Endodermal cell (in vitro differentiated cells): ENCODE measurements at regions not wholly inside any gene's neighbourhood (a gene's known extent, or its start where the extent isn't known, plus 50 kb on each side); places are given as distances from the start of the nearest gene placed in this dataset.

Experiments
- DNase-seq: peaks from one replicate; pipeline ENCODE4 v3.0.0-alpha.2; 2017
- H3K27ac ChIP-seq: 2 replicates; pipeline ENCODE4 v1.5.1; 2013; ENCODE audit warnings: mild to moderate bottlenecking, low read depth, low read length, moderate library complexity
- H3K27me3 ChIP-seq: 2 replicates; pipeline ENCODE4 v1.6.1; 2013; ENCODE audit warnings: mild to moderate bottlenecking, low read length, moderate library complexity; ENCODE audit not compliant: insufficient read depth, control insufficient read depth, poor library complexity, severe bottlenecking
- H3K36me3 ChIP-seq: 2 replicates; pipeline ENCODE4 v1.7.0; 2013; ENCODE audit warnings: mild to moderate bottlenecking, low read length, moderate library complexity; ENCODE audit not compliant: control insufficient read depth, insufficient read depth
- H3K4me1 ChIP-seq: one replicate; pipeline ENCODE4 v1.7.0; 2013; ENCODE audit warnings: low read length; ENCODE audit not compliant: control insufficient read depth, insufficient read depth
- H3K4me3 ChIP-seq: 2 replicates; pipeline ENCODE4 v1.5.1; 2013; ENCODE audit warnings: mild to moderate bottlenecking, low read length, moderate library complexity
- H3K9ac ChIP-seq: 2 replicates; pipeline ENCODE4 v1.6.1; 2013; ENCODE audit warnings: mild to moderate bottlenecking, low read length, moderate library complexity; ENCODE audit not compliant: poor library complexity, severe bottlenecking; ENCODE audit errors: extremely low read depth
- H3K9me3 ChIP-seq: 2 replicates; pipeline ENCODE4 v1.6.1; 2013; ENCODE audit warnings: mild to moderate bottlenecking, low read length, moderate library complexity; ENCODE audit not compliant: control insufficient read depth
- H3K27ac Mint-ChIP-seq: 2 replicates; pipeline ENCODE4 v1.8.0; 2020; ENCODE audit warnings: mixed read lengths
- H3K27me3 Mint-ChIP-seq: 2 replicates; pipeline ENCODE4 v1.8.0; 2021; ENCODE audit warnings: mild to moderate bottlenecking, mixed read lengths; ENCODE audit not compliant: insufficient read depth
- H3K36me3 Mint-ChIP-seq: 2 replicates; pipeline ENCODE4 v1.8.0; 2020; ENCODE audit warnings: low read depth, mixed read lengths
- H3K4me1 Mint-ChIP-seq: 2 replicates; pipeline ENCODE4 v1.8.0; 2020; ENCODE audit warnings: mixed read lengths
- H3K4me3 Mint-ChIP-seq: 2 replicates; pipeline ENCODE4 v1.8.0; 2020; ENCODE audit warnings: mild to moderate bottlenecking, moderate library complexity, mixed read lengths
- H3K9me3 Mint-ChIP-seq: 2 replicates; pipeline ENCODE4 v1.8.0; 2020; ENCODE audit warnings: mild to moderate bottlenecking, mixed read lengths
- TF ChIP-seq, protein P1 (sequence below): fragments of 200-600 bp; sonication (generic); conservative IDR thresholded peaks from 2 replicates; pipeline ENCODE4 v1.5.0; 2021; ENCODE audit warnings: antibody characterized with exemption, mild to moderate bottlenecking

DNA sequence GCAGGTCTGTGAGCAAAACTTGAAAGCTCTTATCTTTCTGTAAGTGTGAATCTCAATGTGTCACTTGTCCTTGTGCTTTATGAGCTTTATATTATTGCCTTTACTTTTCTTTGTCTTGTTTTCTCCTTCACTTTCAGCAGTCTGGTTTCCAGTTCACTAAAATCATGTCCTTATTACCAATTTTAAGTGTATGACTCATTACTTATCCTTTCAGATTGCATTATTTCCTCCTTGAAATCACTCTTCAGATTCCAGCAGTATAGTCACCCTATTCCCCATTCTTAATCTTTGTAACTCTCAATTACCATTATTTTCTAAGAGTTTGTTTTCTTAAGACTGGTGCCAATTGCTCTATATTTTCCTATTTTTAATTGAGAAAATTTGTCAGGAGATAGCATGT is 117.4 kb upstream of the GRIK2 start:
- Histone ChIP-seq H3K9ac (no peak overlapping the region), H3K36me3 (no peaks in the 10 kb centered on the region), H3K27ac (no peak overlapping the region), H3K9me3 (no peaks in the 10 kb centered on the region), H3K4me1 (no peaks in the 10 kb centered on the region), H3K27me3 (no peaks in the 10 kb centered on the region), H3K4me3 (no peak overlapping the region)
- Mint-ChIP-seq H3K27me3 (no peaks in the 10 kb centered on the region), H3K4me1 (no peaks in the 10 kb centered on the region), H3K27ac (no peak overlapping the region), H3K36me3 (no peaks in the 10 kb centered on the region), H3K4me3 (no peak overlapping the region), H3K9me3 (no peaks in the 10 kb centered on the region)
- DNase-seq = no peak
- TF ChIP-seq, protein P1, sequence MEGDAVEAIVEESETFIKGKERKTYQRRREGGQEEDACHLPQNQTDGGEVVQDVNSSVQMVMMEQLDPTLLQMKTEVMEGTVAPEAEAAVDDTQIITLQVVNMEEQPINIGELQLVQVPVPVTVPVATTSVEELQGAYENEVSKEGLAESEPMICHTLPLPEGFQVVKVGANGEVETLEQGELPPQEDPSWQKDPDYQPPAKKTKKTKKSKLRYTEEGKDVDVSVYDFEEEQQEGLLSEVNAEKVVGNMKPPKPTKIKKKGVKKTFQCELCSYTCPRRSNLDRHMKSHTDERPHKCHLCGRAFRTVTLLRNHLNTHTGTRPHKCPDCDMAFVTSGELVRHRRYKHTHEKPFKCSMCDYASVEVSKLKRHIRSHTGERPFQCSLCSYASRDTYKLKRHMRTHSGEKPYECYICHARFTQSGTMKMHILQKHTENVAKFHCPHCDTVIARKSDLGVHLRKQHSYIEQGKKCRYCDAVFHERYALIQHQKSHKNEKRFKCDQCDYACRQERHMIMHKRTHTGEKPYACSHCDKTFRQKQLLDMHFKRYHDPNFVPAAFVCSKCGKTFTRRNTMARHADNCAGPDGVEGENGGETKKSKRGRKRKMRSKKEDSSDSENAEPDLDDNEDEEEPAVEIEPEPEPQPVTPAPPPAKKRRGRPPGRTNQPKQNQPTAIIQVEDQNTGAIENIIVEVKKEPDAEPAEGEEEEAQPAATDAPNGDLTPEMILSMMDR = no peak

DNA sequence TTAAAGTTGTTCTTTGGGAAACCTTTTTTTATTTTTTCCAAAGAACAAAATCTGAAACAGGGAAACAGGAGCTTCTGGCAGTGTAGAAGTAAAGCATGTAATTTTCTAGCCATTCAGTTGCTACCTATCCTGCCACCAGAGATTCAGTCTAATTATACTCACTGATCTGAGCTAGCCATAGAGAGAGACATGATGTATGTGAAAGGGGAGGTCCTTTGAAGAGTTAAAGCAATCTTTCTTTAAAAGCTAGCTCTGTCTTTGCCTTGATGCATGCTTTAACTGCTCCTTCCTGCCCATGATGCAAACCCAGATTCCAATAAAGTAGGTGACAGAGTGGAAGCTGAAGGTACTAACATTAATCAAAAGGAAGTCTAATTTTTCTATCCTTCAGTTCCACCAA is 114.1 kb upstream of the GRIK2 start:
- no peak overlapping the region for H3K27ac Mint-ChIP-seq
- H3K9me3 Mint-ChIP-seq = no peaks in the 10 kb centered on the region
- Histone ChIP-seq H3K4me1 (no peaks in the 10 kb centered on the region), H3K9me3 (no peaks in the 10 kb centered on the region), H3K27me3 (no peaks in the 10 kb centered on the region), H3K9ac (no peak overlapping the region), H3K36me3 (no peaks in the 10 kb centered on the region), H3K27ac (no peak overlapping the region), H3K4me3 (no peak overlapping the region)
- DNase-seq = no peak
- TF ChIP-seq, protein P1 = no peak
- no peak overlapping the region for H3K4me3 Mint-ChIP-seq
- no peaks in the 10 kb centered on the region for H3K4me1 Mint-ChIP-seq
- H3K36me3 Mint-ChIP-seq = no peaks in the 10 kb centered on the region
- no peaks in the 10 kb centered on the region for H3K27me3 Mint-ChIP-seq

DNA sequence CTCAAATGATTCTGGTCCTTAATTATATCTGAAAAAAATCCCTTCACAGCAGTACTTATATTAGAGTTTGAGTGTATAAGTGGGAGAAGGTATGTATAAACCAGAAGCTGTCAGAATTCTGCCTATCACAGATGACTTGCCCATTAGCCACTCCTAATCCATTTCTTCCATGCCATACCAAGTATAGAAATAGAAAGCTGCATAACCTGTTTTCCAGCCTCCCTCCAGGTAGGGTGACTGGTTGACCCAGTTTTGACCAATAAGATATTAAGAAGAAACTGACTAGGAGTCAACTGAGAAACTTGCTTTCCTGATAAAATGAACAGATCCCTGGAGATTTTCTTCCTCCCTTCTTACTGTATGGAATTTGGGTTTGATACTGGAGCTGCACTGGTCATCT is 112.2 kb upstream of the GRIK2 start:
- TF ChIP-seq, protein P1 = no peak
- Mint-ChIP-seq H3K4me3 (no peak overlapping the region), H3K27me3 (no peaks in the 10 kb centered on the region)

More for the DNA sequence above, 112.2 kb upstream of the GRIK2 start:
- no peaks in the 10 kb centered on the region for H3K36me3 Mint-ChIP-seq
- DNase-seq = no peak
- no peaks in the 10 kb centered on the region for H3K9me3 ChIP-seq
- no peaks in the 10 kb centered on the region for H3K27me3 ChIP-seq
- H3K9me3 Mint-ChIP-seq = no peaks in the 10 kb centered on the region
- no peaks in the 10 kb centered on the region for H3K36me3 ChIP-seq
- no peak overlapping the region for H3K9ac ChIP-seq
- H3K4me3 ChIP-seq = no peak overlapping the region
- no peaks in the 10 kb centered on the region for H3K4me1 Mint-ChIP-seq
- no peak overlapping the region for H3K27ac ChIP-seq
- no peaks in the 10 kb centered on the region for H3K4me1 ChIP-seq
- no peak overlapping the region for H3K27ac Mint-ChIP-seq
